Neural progenitor cell (in vitro differentiated cells): ENCODE measurements at regions not wholly inside any gene's neighbourhood (a gene's known extent, or its start where the extent isn't known, plus 50 kb on each side); places are given as distances from the start of the nearest gene placed in this dataset.

Experiments
- CTCF ChIP-seq: fragments of 200-600 bp; sonication (generic); IDR thresholded peaks from 2 replicates; pipeline ENCODE4 v1.5.1; 2017; ENCODE audit warnings: antibody characterized with exemption, mild to moderate bottlenecking
- EZH2 ChIP-seq: fragments of 200-600 bp; sonication (generic); IDR thresholded peaks from 2 replicates; pipeline ENCODE4 v1.6.1; 2017; ENCODE audit warnings: antibody characterized with exemption, mild to moderate bottlenecking, moderate library complexity
- EZH2phosphoT487 ChIP-seq: fragments of 200-600 bp; sonication (generic); IDR thresholded peaks from 2 replicates; pipeline ENCODE4 v1.6.1; 2017; ENCODE audit warnings: antibody characterized with exemption

GRCh38 chr13:80551650-80552497 is 210.9 kb upstream of the SPRY2 start:
- no peak for TF ChIP-seq CTCF
- no peak for TF ChIP-seq EZH2phosphoT487
- TF ChIP-seq EZH2: no peak
